Fibroblast of mammary gland (primary cell): ENCODE measurements at regions not wholly inside any gene's neighbourhood (a gene's known extent, or its start where the extent isn't known, plus 50 kb on each side); places are given as distances from the start of the nearest gene placed in this dataset.
"Not testable (repeated sequence)": the region's sequence is repeated elsewhere in the genome, so short reads cannot be mapped to it uniquely, and the experiment has no call there.

Source experiments
- DNase-seq: peaks from one replicate; pipeline ENCODE4 v3.0.0-alpha.2; 2010; ENCODE audit warnings: low read depth
- H3K4me3 ChIP-seq: 2 replicates; pipeline ENCODE4 v1.5.1; 2011; ENCODE audit warnings: low read depth, mild to moderate bottlenecking, low read length, moderate library complexity; ENCODE audit not compliant: control insufficient read depth
- TF ChIP-seq, protein P1 (sequence below): conservative IDR thresholded peaks from 2 replicates; pipeline ENCODE4 v1.5.1; 2011; ENCODE audit warnings: low read depth, low read length, inconsistent platforms; ENCODE audit not compliant: control insufficient read depth, insufficient read depth

DNA sequence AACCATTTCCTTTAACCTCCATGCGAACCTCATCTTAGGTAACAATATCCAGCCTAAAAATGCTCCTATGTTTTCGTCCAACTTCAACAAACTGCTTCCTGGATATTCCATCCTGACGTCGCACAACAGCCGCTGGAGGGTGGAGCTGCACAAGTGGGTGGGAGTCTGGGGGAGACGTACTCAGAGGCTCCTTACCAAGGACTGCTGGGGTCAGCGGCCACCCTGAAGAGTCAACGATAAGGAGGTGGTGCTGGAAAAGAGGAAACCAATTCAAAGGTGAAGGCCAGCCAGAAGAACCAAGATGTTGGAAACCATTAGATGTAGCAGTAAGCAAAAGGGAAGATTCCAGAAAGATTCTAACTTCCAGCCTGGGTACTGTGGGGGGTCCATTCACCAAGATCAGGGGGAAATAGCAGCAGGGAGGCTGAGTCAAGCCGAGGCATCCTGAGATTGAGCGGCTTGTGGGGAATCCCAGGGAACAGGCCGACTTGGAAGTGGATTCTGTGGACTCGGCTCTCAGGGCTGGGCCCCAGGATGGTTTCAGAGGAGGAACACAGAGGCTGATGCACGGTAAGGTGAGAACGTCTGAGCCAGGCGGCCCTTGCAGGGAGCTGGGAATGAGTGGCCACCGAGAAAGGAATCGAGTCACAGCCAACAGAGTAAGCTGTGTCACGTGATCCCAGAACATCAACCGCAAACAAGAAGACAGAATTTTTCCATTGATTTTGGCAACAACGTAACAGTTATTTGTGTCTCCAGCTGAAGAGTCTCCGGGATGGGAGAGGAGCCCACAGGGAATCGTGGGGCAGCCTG, 375.7 kb downstream of the NPHP4 start:
- TF ChIP-seq, protein P1, sequence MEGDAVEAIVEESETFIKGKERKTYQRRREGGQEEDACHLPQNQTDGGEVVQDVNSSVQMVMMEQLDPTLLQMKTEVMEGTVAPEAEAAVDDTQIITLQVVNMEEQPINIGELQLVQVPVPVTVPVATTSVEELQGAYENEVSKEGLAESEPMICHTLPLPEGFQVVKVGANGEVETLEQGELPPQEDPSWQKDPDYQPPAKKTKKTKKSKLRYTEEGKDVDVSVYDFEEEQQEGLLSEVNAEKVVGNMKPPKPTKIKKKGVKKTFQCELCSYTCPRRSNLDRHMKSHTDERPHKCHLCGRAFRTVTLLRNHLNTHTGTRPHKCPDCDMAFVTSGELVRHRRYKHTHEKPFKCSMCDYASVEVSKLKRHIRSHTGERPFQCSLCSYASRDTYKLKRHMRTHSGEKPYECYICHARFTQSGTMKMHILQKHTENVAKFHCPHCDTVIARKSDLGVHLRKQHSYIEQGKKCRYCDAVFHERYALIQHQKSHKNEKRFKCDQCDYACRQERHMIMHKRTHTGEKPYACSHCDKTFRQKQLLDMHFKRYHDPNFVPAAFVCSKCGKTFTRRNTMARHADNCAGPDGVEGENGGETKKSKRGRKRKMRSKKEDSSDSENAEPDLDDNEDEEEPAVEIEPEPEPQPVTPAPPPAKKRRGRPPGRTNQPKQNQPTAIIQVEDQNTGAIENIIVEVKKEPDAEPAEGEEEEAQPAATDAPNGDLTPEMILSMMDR: no peak
- DNase-seq: no peak
- H3K4me3 ChIP-seq: no peak overlapping the region

DNA sequence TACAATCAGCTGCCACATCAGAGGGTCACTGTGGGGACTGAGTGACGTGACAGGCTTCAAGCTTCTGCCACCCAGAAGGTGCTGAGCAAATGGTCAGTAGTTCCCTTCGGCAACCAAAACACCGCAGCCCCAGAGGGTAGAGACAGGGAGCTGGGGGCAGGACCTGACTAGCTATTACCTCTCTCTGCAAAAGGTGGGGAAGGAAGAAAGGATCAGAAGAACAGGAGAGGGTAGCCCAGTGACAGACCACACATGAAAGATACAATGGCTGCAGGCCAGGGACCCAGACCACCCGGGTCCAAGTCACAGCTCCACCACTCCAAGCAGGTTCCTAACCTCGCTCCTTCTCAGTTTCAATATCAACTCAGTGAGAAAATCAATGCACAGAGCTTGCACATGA, 377.1 kb downstream of the NPHP4 start:
- TF ChIP-seq, protein P1: no peak
- no peak for DNase-seq
- H3K4me3 ChIP-seq: no peak overlapping the region

DNA sequence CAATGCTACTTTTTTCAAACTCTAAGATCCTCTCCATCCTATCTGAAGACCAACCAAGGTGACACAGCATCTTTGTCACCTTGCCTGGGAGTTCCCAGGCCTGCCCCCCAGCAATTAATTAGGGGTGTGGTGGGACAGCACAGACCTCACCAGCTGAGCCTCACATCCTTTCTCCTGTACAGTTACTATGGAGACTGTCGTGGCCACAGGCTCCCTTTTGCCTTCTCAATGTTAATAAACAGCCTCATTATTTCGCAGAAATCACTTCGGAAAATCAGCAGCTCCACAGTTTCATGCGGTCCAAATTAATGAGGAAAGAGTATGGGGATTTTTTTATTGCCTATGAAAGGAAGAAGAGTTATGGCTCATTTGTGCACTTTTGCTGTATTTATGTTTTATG, 378.3 kb downstream of the NPHP4 start:
- H3K4me3 ChIP-seq: no peak overlapping the region
- DNase-seq: no peak
- TF ChIP-seq, protein P1: no peak

DNA sequence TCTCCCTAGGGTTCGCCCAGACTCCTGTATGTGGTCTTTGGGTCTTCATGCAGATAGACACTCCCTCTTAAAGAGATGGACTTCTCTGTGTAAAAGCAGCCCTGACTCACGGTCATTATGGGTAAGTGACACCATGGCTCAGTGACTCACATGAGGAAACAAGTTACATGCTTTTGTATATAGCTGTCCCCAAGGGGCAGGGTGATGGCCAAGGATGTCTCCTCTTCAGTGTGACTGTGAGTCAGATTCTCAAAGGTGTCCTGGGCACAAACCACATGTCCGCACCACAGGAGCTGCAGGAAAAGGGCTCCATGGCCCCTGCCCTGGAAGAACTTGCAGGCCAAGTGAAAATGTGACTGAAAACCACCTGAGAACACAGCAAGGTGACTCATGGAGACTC, 380.4 kb downstream of the NPHP4 start:
- DNase-seq: no peak
- H3K4me3 ChIP-seq: no peak overlapping the region
- TF ChIP-seq, protein P1: no peak

DNA sequence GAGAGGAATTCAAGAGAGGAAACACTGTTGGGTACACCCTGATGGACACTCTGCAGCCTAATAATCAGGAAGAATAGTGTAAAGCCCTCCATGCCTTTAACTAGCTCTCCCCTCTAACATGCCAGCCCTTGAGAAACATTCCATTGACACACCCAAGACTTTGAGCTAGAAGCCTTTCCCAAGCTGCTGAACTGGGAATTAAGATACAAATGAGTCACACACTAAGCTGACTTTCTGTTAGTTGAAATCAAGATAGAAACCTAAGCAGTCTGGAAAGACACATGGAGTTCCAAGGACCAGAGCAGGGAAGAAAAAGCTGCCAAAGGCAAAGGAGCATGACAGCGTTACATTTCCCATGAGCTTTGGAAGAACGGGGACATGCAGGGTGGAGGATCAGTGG, 380.8 kb downstream of the NPHP4 start:
- DNase-seq: no peak
- TF ChIP-seq, protein P1: no peak
- H3K4me3 ChIP-seq: no peak overlapping the region

DNA sequence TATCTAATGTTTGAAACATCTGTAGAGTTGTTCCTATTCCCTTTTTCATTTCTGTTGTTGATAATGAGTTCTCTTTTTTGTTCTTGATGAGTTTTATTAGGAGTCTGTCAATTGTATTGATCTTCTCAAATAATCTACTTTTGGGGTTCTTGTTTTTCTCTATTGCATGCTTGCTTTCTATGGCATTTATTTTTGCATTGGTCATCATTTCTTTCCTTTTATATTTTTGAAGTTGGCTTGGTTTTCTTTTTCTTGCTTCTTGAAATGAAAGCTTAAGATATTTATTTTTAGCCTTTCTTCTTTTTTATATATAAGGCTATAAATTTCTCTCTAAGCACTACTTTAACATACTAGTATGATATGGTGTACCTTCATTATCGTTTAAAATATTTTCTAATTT, 381.8 kb downstream of the NPHP4 start:
- no peak for DNase-seq
- TF ChIP-seq, protein P1: no peak
- H3K4me3 ChIP-seq: no peak overlapping the region

DNA sequence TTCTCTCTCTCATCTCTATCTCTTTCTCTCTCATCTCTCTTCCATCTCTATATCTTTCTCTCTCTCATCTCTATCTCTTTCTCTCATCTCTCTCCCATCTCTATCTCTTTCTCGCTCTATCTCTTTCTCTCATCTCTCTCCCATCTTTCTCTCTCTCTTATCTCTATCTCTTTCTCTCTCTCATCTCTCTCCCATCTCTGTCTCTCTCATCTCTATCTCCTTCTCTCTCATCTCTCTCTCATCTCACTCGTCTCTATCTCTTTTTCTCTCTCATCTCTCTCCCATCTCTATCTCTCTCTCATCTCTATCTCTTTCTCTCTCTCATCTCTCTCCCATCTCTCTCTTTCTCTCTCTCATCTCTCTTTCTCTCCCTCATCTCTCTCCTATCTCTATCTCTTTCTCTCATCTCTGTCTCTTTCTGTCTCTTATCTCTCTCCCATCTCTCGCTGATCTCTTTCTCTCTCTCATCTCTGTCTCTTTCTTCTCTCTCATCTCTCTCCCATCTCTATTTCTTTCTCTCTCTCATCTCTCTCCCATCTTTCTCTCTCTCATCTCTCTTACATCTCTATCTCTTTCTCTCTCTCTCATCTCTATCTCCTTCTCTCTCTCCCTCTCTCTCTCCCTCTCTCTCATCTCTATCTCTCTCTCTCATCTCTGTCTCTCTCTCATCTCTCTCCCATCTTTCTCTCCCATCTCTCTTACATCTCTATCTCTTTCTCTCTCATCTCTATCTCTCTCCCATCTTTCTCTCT, 388.7 kb downstream of the NPHP4 start:
- no peak overlapping the region for H3K4me3 ChIP-seq
- DNase-seq: no peak
- TF ChIP-seq, protein P1: no peak

DNA sequence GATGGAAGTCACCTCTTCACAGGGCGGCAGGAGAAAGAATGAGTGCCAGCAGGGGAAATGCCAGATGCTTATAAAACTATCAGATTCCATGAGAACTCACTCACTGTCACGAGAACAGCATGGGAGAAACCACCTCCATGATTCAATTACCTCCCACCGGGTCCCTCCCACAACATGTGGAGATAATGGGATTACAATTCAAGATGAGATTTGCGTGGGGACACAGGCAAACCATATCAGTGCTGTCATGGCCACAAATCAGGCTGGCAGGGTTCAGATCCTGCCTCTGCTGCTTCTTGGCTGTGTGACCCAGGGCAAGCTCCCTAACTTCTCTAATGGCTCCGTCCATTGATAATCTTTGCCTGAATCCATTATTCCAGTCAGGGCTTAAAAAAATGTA, 389.5 kb downstream of the NPHP4 start:
- DNase-seq: not testable (repeated sequence)

More for the DNA sequence above, 389.5 kb downstream of the NPHP4 start:
- H3K4me3 ChIP-seq: not testable (repeated sequence)
